EL (cell line): ENCODE measurements at regions not wholly inside any gene's neighbourhood (a gene's known extent, or its start where the extent isn't known, plus 50 kb on each side); places are given as distances from the start of the nearest gene placed in this dataset.
"Not testable (repeated sequence)": the region's sequence is repeated elsewhere in the genome, so short reads cannot be mapped to it uniquely, and the experiment has no call there.

Source experiments
- DNase-seq: peaks from one replicate; pipeline ENCODE4 v3.0.0-alpha.2; 2016

- DNase-seq: no peak
Observed at GRCh38 chr7:79615871-79616640, 162.6 kb upstream of the MAGI2 start.

GRCh38 chr7:79615466-79615865, 162.0 kb upstream of the MAGI2 start:
- DNase-seq: no peak

- DNase-seq: no peak
Observed at GRCh38 chr7:79612903-79613302, 159.4 kb upstream of the MAGI2 start.

GRCh38 chr7:79612022-79612421, 158.6 kb upstream of the MAGI2 start:
- DNase-seq: no peak

GRCh38 chr7:79610748-79611304, 157.4 kb upstream of the MAGI2 start:
- no peak for DNase-seq

- DNase-seq: no peak
Observed at GRCh38 chr7:79610313-79610712, 156.8 kb upstream of the MAGI2 start.

- DNase-seq: no peak
Observed at GRCh38 chr7:79608005-79608404, 154.5 kb upstream of the MAGI2 start.

GRCh38 chr7:79604841-79605240, 151.4 kb upstream of the MAGI2 start:
- no peak for DNase-seq

- no peak for DNase-seq
Observed at GRCh38 chr7:79598351-79598750, 144.9 kb upstream of the MAGI2 start.

- DNase-seq: not testable (repeated sequence)
Observed at GRCh38 chr7:79594671-79595070, 141.2 kb upstream of the MAGI2 start.

- peak; percentile 7 for DNase-seq
Observed at GRCh38 chr7:79593866-79594301, 140.4 kb upstream of the MAGI2 start.

GRCh38 chr7:79590916-79591623, 137.6 kb upstream of the MAGI2 start:
- no peak for DNase-seq

- DNase-seq: no peak
Observed at GRCh38 chr7:79590391-79590790, 136.9 kb upstream of the MAGI2 start.

- DNase-seq: no peak
Observed at GRCh38 chr7:79570903-79571302, 117.4 kb upstream of the MAGI2 start.

- DNase-seq: no peak
Observed at GRCh38 chr7:79563821-79564522, 110.5 kb upstream of the MAGI2 start.

- no peak for DNase-seq
Observed at GRCh38 chr7:79555571-79555970, 102.1 kb upstream of the MAGI2 start.

- peak; percentile 47 for DNase-seq
Observed at GRCh38 chr7:79553811-79554555, 100.5 kb upstream of the MAGI2 start.

- no peak for DNase-seq
Observed at GRCh38 chr7:79552463-79552862, 99.0 kb upstream of the MAGI2 start.

GRCh38 chr7:79548727-79549126, 95.3 kb upstream of the MAGI2 start:
- no peak for DNase-seq

- DNase-seq: no peak
Observed at GRCh38 chr7:79547132-79547531, 93.7 kb upstream of the MAGI2 start.

GRCh38 chr7:79540592-79540991, 87.1 kb upstream of the MAGI2 start:
- no peak for DNase-seq

GRCh38 chr7:79534128-79534527, 80.7 kb upstream of the MAGI2 start:
- DNase-seq: no peak
